GM19397 (cell line): ENCODE measurements at regions not wholly inside any gene's neighbourhood (a gene's known extent, or its start where the extent isn't known, plus 50 kb on each side); places are given as distances from the start of the nearest gene placed in this dataset.
A peak's percentile ranks its signal among the peaks of the same experiment; 100 is the strongest.
"Not testable (repeated sequence)": the region's sequence is repeated elsewhere in the genome, so short reads cannot be mapped to it uniquely, and the experiment has no call there.

Experiments
- ATAC-seq: cut with Tn5 transposase; IDR thresholded peaks from one replicate; pipeline ENCODE4 v1.9.1; 2021; ENCODE audit warnings: mild to moderate bottlenecking, moderate library complexity; ENCODE audit not compliant: unreplicated experiment

- peak; percentile 83 for ATAC-seq
Observed at GRCh38 chr4:146124023-146124680, 51.4 kb upstream of the LSM6 start.

GRCh38 chr4:146123231-146123630 lies 52.3 kb upstream of the LSM6 start:
- no peak for ATAC-seq

- no peak for ATAC-seq
Observed at GRCh38 chr4:146122398-146122797, 53.1 kb upstream of the LSM6 start.

GRCh38 chr4:146121757-146122156 lies 53.8 kb upstream of the LSM6 start:
- no peak for ATAC-seq

- no peak for ATAC-seq
Observed at GRCh38 chr4:146119845-146120404, 55.6 kb upstream of the LSM6 start.

- ATAC-seq: no peak
Observed at GRCh38 chr4:146114066-146114465, 61.5 kb upstream of the LSM6 start.

- ATAC-seq: no peak
Observed at GRCh38 chr4:146113171-146113570, 62.3 kb upstream of the LSM6 start.

GRCh38 chr4:146112389-146112788 lies 63.1 kb upstream of the LSM6 start:
- no peak for ATAC-seq

- ATAC-seq: no peak
Observed at GRCh38 chr4:146110871-146111485, 64.5 kb upstream of the LSM6 start.

GRCh38 chr4:146108756-146109155 lies 66.8 kb upstream of the LSM6 start:
- no peak for ATAC-seq

GRCh38 chr4:146107587-146108240 lies 67.8 kb upstream of the LSM6 start:
- no peak for ATAC-seq

GRCh38 chr4:146105464-146105863 lies 70.1 kb upstream of the LSM6 start:
- no peak for ATAC-seq

- no peak for ATAC-seq
Observed at GRCh38 chr4:146104541-146104940, 71.0 kb upstream of the LSM6 start.

GRCh38 chr4:146104052-146104451 lies 71.5 kb upstream of the LSM6 start:
- ATAC-seq: not testable (repeated sequence)

GRCh38 chr4:146099585-146099984 lies 75.9 kb upstream of the LSM6 start:
- ATAC-seq: no peak

- peak; percentile 54 for ATAC-seq
Observed at GRCh38 chr4:146098978-146099377, 76.5 kb upstream of the LSM6 start.

GRCh38 chr4:146098397-146098796 lies 77.1 kb upstream of the LSM6 start:
- ATAC-seq: peak; percentile 56

GRCh38 chr4:146096371-146096770 lies 79.1 kb upstream of the LSM6 start:
- ATAC-seq: no peak

GRCh38 chr4:146095860-146096259 lies 79.7 kb upstream of the LSM6 start:
- peak; percentile 38 for ATAC-seq

GRCh38 chr4:146095091-146095690 lies 80.3 kb upstream of the LSM6 start:
- ATAC-seq: no peak

GRCh38 chr4:146088690-146089089 lies 86.8 kb upstream of the LSM6 start:
- ATAC-seq: no peak

GRCh38 chr4:146087856-146088255 lies 87.7 kb upstream of the LSM6 start:
- no peak for ATAC-seq
